Tibial nerve (tissue), 4 donors: ENCODE measurements at regions not wholly inside any gene's neighbourhood (a gene's known extent, or its start where the extent isn't known, plus 50 kb on each side); places are given as distances from the start of the nearest gene placed in this dataset.
A peak's percentile ranks its signal among the peaks of the same experiment; 100 is the strongest.

ENCODE experiments used
- DNase-seq, 2 donors: peaks; one replicate each; pipeline ENCODE4 v3.0.0-alpha.2; 2019; ENCODE audit warnings: low spot score in 2 of 2
- H3K27ac ChIP-seq, 4 donors: fragments of 200-600 bp; sonication (generic) in 3 of 4; one replicate each; pipeline ENCODE4 v1.5.1; 2017 to 2019; ENCODE audit warnings: mild to moderate bottlenecking in 1 of 4
- H3K27me3 ChIP-seq, 2 donors: fragments of 200-600 bp; sonication (generic) in 1 of 2; one replicate each; pipeline versions ENCODE4 v1.5.1 to v1.6.0; 2017 to 2019
- H3K36me3 ChIP-seq, 3 donors: fragments of 200-600 bp; sonication (generic); one replicate each; pipeline ENCODE4 v1.5.1; 2018 to 2019
- H3K4me1 ChIP-seq, 4 donors: fragments of 200-600 bp; sonication (generic) in 3 of 4; one replicate each; pipeline ENCODE4 v1.5.1; 2017 to 2019
- H3K4me3 ChIP-seq, 4 donors: fragments of 200-600 bp; sonication (generic) in 3 of 4; one replicate each; pipeline ENCODE4 v1.5.1; 2017 to 2019; ENCODE audit warnings: mild to moderate bottlenecking in 1 of 4, moderate library complexity in 1 of 4
- H3K9me3 ChIP-seq, 4 donors: fragments of 200-600 bp; sonication (generic) in 3 of 4; one replicate each; pipeline ENCODE4 v1.5.1; 2017 to 2019
- EP300 ChIP-seq, 2 donors: sonication (generic); formaldehyde crosslinking; IDR thresholded peaks; one replicate each; pipeline ENCODE4 v1.6.1; 2017; ENCODE audit warnings: antibody characterized with exemption in 2 of 2, mild to moderate bottlenecking in 1 of 2
- POLR2A ChIP-seq, 2 donors: fragments of 450-650 bp; IDR thresholded peaks; one replicate each; pipeline ENCODE4 v1.6.1; 2017; ENCODE audit warnings: antibody characterized with exemption in 2 of 2, mild to moderate bottlenecking in 2 of 2, moderate library complexity in 2 of 2
- WGBS, 2 donors: methylation state at CpG; one replicate each; pipeline ENCODE4 v1.1.5; 2018; 5-methylcytosine and 5-hydroxymethylcytosine counted together
- TF ChIP-seq, protein P1 (sequence below), 5 experiments: fragments of 200-600 bp in 3 of 5; fragments of 450-650 bp in 2 of 5; sonication (generic) in 3 of 5; IDR thresholded peaks; one replicate each; pipeline ENCODE4 v1.5.1; 2016 to 2019; ENCODE audit warnings: antibody characterized with exemption in 5 of 5, mild to moderate bottlenecking in 3 of 5, moderate library complexity in 2 of 5

- no peak for DNase-seq
- Histone ChIP-seq H3K27me3 (no peaks in the 10 kb centered on the region), H3K36me3 (no peaks in the 10 kb centered on the region), H3K4me1 (peaks cover 0 to 23% (median 0%) of the 10 kb centered on the region in 4 donors), H3K9me3 (peaks cover 0 to 16% (median 0%) of the 10 kb centered on the region in 4 donors), H3K4me3 (no peak overlapping the region), H3K27ac (no peak overlapping the region)
- 67 to 72% methylated on average over 6 of the region's 6 CpGs for WGBS, 2 donors
- no peak for TF ChIP-seq POLR2A (IDR thresholded peaks at IDR 0.05)
- no peak for TF ChIP-seq EP300 (IDR thresholded peaks at IDR 0.05)
- TF ChIP-seq, protein P1, sequence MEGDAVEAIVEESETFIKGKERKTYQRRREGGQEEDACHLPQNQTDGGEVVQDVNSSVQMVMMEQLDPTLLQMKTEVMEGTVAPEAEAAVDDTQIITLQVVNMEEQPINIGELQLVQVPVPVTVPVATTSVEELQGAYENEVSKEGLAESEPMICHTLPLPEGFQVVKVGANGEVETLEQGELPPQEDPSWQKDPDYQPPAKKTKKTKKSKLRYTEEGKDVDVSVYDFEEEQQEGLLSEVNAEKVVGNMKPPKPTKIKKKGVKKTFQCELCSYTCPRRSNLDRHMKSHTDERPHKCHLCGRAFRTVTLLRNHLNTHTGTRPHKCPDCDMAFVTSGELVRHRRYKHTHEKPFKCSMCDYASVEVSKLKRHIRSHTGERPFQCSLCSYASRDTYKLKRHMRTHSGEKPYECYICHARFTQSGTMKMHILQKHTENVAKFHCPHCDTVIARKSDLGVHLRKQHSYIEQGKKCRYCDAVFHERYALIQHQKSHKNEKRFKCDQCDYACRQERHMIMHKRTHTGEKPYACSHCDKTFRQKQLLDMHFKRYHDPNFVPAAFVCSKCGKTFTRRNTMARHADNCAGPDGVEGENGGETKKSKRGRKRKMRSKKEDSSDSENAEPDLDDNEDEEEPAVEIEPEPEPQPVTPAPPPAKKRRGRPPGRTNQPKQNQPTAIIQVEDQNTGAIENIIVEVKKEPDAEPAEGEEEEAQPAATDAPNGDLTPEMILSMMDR (IDR thresholded peaks at IDR 0.05), result no peak
These were observed 218.2 kb downstream of the NPHP4 start for GRCh38 chr1:5774019-5774418.

DNA sequence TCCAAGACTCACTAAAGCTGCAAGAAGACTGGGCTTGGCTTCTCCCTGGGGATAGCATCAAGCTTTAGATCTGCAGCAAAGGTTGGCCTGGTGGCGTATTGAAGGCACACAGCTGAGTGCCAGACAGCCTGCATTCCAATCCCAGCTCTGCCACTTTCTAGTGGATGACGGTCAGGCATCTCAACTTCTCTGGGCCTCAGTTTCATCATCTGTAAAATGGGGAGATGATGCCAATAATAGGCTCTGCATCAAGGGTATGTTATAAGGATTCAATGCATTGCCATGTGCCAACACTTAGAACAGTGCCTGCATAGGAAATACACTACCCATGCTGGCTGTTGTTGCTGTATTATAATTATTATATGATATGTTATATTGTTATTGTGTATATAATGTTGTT, 220.4 kb downstream of the NPHP4 start:
- H3K27me3 ChIP-seq, result peaks cover 0 to 14% of the 10 kb centered on the region in 2 donors
- no peaks in the 10 kb centered on the region for H3K36me3 ChIP-seq
- H3K4me3 ChIP-seq, result no peak overlapping the region
- no peak for DNase-seq
- H3K4me1 ChIP-seq, result peaks cover 0 to 27% (median 0%) of the 10 kb centered on the region in 4 donors
- H3K9me3 ChIP-seq, result no peaks in the 10 kb centered on the region
- no peak overlapping the region for H3K27ac ChIP-seq
- TF ChIP-seq POLR2A (IDR thresholded peaks at IDR 0.05), result no peak
- TF ChIP-seq, protein P1 (IDR thresholded peaks at IDR 0.05), result no peak
- TF ChIP-seq EP300 (IDR thresholded peaks at IDR 0.05), result no peak
- WGBS, 2 donors, result 69 to 85% methylated on average over 2 of the region's 2 CpGs

GRCh38 chr1:5770981-5771765, 221.1 kb downstream of the NPHP4 start:
- Histone ChIP-seq H3K4me3 (peak overlapping the region in 1 of 4 donors; percentile 30), H3K36me3 (no peaks in the 10 kb centered on the region), H3K9me3 (no peaks in the 10 kb centered on the region), H3K4me1 (peaks cover 0 to 27% (median 0%) of the 10 kb centered on the region in 4 donors), H3K27me3 (peaks cover 0 to 20% of the 10 kb centered on the region in 2 donors), H3K27ac (peak overlapping the region in 1 of 4 donors; percentile 38)
- TF ChIP-seq, protein P1 (IDR thresholded peaks at IDR 0.05), result no peak
- TF ChIP-seq POLR2A (IDR thresholded peaks at IDR 0.05) (no peak), EP300 (IDR thresholded peaks at IDR 0.05) (no peak)
- DNase-seq, result no peak
- WGBS, 2 donors, result 31 to 38% methylated on average over 15 to 23 of the region's 23 CpGs

GRCh38 chr1:5769760-5770159, 222.5 kb downstream of the NPHP4 start:
- WGBS, 2 donors, result 83 to 84% methylated on average over 5 of the region's 5 CpGs
- H3K9me3 ChIP-seq, result no peaks in the 10 kb centered on the region
- no peaks in the 10 kb centered on the region for H3K36me3 ChIP-seq
- peaks cover 0 to 23% of the 10 kb centered on the region in 2 donors for H3K27me3 ChIP-seq
- H3K4me1 ChIP-seq, result peaks cover 0 to 27% (median 0%) of the 10 kb centered on the region in 4 donors
- peak overlapping the region in 2 of 4 donors; percentile 3 to 75 for H3K27ac ChIP-seq
- TF ChIP-seq, protein P1 (IDR thresholded peaks at IDR 0.05), result no peak
- TF ChIP-seq POLR2A (IDR thresholded peaks at IDR 0.05) (no peak), EP300 (IDR thresholded peaks at IDR 0.05) (no peak)
- no peak overlapping the region for H3K4me3 ChIP-seq
- no peak for DNase-seq

- H3K4me1 ChIP-seq, result peaks cover 0 to 31% (median 0%) of the 10 kb centered on the region in 4 donors
- no peak for DNase-seq
- H3K9me3 ChIP-seq, result peaks cover 0 to under 1% (median 0%) of the 10 kb centered on the region in 4 donors
- 53 to 59% methylated on average over 7 of the region's 7 CpGs for WGBS, 2 donors
- no peak overlapping the region for H3K4me3 ChIP-seq
- TF ChIP-seq, protein P1 (IDR thresholded peaks at IDR 0.05), result no peak
- TF ChIP-seq EP300 (IDR thresholded peaks at IDR 0.05) (peak in 1 of 2 donors; percentile 19), POLR2A (IDR thresholded peaks at IDR 0.05) (no peak)
- no peaks in the 10 kb centered on the region for H3K36me3 ChIP-seq
- peaks cover 0 to 23% of the 10 kb centered on the region in 2 donors for H3K27me3 ChIP-seq
- H3K27ac ChIP-seq, result peak overlapping the region in 1 of 4 donors; percentile 75
These were observed 223.1 kb downstream of the NPHP4 start for GRCh38 chr1:5769146-5769545.
